ENCODE measurements at regions not wholly inside any gene's neighbourhood (a gene's known extent, or its start where the extent isn't known, plus 50 kb on each side); places are given as distances from the start of the nearest gene placed in this dataset.
"Not testable (repeated sequence)": the region's sequence is repeated elsewhere in the genome, so short reads cannot be mapped to it uniquely, and the experiment has no call there.

GRCh38 chrX:74251006-74251930 lies 52.7 kb upstream of the ZCCHC13 start:
- DNase-seq: no peak

DNA sequence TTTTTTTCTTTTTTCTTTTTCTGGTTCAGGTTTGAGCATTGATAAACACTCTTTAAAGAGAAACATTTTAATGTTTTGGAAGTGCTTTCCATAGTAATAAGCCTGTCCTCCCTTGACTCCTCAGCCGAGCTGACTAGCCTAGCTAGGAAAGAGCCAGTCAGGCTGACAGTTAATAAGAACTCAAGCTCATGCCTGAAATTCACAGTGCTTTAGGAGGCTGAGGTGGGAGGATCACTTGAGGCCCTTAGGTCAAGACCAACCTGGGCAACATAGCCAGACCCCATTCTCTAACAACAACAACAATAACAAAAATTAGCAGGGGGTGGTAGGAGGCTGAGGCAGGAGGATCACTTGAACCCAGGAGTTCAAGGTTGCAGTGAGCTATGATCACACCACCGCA lies 53.4 kb upstream of the ZCCHC13 start:
- DNase-seq: no peak

DNA sequence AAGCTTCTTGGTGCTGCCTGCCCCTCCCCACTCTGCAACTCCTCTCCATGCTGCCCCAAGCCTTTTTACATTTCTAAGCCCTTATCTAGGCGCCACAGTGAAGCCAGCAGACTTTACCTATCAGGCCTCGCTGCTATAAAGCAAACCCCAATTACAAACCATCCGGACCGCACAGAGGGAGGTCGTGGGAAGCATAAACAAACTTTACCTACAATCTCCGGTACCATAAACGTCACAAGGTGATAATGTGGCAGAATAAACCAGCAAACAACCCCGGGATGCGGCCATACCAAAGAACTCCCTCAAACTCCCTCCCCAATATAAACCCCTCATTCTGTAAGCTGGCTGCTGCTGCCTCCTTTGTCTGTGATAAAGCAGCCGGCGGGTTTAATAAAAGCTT lies 54.0 kb upstream of the ZCCHC13 start:
- DNase-seq: no peak

DNA sequence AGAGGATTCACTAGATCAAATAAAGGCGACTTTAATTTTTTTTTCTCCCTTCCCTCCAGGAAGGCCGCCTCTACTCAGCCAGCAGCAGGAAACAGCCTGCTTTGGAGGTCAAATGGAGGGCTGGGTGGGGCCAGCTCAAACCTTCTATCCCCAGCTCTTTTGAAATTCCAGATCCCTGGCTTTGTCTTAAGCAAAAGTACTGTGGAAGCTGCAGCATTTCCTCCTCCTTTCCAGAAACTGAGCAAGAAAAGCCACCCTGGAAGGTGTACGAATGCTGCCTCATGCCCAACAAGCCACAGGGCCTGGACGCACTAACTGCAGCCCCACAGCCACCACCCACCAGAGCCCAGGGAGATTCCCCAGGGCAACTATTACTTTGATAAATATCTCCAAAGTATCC lies 55.1 kb upstream of the ZCCHC13 start:
- DNase-seq: no peak

- DNase-seq: no peak
These were observed 57.5 kb upstream of the ZCCHC13 start for GRCh38 chrX:74246524-74246923.

DNA sequence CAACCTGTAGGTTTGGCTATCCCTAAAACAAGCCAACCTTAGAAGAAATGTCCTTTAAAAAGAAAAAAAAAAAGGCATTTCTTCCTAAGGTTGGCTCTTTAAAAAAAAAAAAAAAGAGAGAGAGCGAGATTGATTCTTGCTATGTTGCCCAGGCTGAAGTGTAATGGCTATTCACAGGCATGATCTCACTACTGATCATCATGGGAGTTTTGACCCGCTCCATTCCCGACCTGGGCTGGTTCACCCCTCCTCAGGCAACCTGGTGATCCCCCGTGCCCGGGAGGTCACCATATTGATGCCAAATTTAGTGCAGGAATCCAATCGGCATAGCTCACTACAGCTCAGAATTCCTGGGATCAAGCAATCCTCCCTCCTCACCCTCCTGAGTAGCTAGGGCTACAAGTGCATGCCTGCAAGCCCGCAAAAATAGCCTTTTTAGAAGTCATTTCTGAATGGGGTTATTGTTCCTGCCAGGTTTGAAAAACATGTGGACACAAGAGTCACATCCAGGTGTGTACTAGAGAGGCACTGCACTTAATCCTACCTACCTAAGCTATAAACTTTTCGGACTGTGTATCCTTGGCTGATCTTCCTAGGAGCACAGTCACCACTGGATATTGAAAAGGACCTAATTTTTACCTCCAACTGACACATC lies 61.4 kb upstream of the ZCCHC13 start:
- DNase-seq: no peak

DNA sequence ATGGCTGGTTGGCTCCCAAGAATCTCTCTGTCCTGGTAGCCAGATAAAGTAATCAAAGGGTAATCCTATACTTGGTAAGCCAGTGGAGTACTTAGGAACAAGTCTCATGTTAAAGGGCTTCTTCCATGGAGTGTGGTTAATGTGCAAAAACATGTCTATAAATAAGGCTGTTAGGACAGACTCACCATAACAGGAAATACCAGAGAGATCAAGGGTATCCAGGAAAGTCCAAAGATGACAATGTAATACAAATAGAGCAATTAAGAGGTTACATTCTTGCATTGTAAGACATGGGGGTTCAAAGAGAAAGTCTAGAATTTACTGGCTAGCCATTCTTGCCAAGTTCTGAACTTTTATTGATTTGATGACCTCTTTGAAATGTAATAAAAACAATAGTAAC lies 61.9 kb upstream of the ZCCHC13 start:
- DNase-seq: no peak

DNA sequence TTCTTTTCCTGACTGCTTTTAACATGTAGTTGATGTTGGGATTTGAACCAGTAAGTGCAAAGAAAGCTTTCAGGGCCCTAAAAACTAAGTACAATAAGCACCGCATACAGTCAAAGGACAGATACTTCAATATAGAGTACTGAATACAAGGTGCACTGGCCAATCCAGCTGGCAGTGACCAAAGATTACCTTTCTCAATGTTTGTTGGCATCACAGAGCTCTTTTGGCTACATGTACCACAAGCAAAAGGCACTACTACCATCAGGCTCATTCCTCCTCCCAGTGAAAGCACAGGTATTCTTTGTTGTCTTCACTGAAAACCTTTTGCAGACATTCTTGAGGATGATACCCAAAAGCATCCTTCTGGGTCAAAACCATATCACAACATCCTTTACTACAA lies 65.2 kb upstream of the ZCCHC13 start:
- DNase-seq: no peak

DNA sequence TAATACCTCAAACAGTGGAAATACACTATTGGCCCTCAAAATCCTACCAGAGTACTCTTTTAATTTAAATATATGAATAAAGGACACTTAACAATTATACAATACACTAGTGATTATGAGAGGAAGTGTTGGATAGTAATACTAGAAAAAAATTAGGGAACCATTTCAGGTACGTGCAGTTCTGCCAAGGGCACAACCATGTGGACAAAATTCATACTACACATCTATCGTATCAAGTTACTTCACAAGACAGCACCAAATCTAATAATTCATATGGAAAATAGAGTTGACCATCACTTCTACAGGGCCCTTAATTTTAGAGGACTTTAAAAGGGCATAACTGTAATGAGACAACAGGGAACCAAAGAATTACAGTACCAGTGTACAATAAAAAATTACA lies 69.2 kb upstream of the ZCCHC13 start:
- DNase-seq: no peak

DNA sequence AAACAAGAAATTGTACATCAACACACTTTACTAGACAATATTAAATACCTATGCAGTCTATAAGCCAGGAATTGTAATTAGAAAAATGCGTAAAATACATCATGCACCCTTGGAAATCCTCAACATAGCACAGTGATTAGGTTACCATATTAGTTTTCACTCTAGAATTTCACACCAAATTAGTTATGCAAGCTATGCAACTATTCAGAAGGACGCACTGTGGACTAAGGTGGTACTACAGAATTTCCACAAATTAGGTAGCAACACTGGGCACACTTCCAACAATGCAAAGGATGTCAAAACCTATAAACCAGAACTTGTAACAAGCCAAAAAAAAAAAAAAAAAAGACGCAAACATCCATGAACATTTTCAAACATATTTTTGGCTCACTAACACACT lies 71.1 kb upstream of the ZCCHC13 start:
- no peak for DNase-seq

- DNase-seq: no peak
These were observed 72.4 kb upstream of the ZCCHC13 start for GRCh38 chrX:74231625-74232024.

GRCh38 chrX:74230094-74230493 lies 73.9 kb upstream of the ZCCHC13 start:
- no peak for DNase-seq

DNA sequence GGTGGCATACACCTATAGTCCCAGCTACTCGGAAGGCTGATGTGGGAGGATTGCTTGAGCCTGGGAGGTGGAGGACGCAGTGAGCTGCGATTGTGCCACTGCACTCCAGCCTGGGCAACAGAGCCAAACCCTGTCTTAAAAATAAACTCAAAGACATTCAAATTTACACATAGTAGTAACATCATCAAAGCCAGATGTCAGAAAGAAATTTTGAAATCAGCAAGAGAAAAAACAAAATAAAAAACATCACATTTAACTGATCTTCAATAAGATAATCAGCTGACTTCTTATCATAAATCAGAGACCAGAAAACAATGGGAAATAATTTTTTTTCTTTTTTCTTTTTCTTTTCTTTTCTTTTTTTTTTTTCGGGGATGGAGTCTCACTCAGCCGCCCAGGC lies 78.9 kb upstream of the ZCCHC13 start:
- no peak for DNase-seq

GRCh38 chrX:74220277-74220676 lies 83.7 kb upstream of the ZCCHC13 start:
- no peak for DNase-seq

DNA sequence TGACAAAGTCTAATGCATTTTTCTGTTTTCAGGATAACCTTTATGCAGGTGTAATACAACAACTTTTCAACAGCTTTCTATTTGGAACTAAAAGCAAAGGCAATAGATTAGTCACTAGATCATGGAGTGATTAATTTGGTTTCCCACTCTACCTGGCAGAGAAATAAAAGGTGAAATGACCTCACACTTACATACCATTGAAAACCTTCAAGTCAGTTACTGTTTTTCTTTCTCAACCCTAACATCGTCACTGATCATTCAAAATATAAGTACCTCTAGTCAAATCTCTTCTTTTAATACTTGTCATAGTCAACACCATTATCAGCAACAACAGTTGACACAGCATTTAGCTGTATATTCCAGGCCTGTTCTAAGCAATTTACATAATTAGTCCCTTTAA lies 85.1 kb upstream of the ZCCHC13 start:
- DNase-seq: no peak

GRCh38 chrX:74216421-74216820 lies 87.6 kb upstream of the ZCCHC13 start:
- DNase-seq: no peak

DNA sequence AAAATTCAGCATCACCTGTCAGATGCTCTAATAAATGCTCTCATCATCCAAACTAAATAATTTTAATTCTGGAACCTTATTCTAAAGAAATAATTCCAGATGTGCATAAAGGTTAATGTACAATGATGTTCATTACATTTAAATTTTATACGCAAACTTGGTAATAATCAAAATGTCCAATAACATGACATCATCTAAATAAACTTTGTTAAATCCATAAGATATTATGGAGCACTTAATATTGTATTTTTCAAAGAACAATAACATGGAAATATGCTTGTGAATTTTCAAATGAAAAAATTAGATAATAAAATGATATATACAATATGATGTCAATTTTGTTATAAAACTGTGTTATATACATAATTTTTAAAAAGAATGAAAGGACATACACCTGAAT lies 92.1 kb upstream of the ZCCHC13 start:
- DNase-seq: no peak

DNA sequence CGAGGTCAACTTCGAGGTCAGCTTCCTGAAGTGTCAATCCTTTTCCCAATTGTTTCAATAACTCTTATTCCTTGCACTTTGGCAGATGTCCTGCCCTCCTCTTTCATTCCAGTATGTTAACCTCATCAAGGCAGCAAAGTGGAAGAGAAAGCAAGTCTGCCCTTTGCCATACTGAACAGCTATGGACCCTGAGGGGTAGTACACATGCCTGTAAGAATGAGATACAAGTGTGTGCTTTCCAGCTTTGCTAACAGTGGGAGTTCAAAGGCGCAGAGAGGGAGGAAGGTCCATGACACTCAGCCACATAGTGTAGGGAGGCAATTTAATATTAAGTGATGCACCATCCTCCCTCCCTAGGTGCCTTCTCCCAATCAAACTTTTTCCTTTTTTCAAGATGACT lies 96.4 kb upstream of the ZCCHC13 start:
- no peak for DNase-seq

- no peak for DNase-seq
These were observed 108.4 kb upstream of the ZCCHC13 start for GRCh38 chrX:74195605-74196004.

DNA sequence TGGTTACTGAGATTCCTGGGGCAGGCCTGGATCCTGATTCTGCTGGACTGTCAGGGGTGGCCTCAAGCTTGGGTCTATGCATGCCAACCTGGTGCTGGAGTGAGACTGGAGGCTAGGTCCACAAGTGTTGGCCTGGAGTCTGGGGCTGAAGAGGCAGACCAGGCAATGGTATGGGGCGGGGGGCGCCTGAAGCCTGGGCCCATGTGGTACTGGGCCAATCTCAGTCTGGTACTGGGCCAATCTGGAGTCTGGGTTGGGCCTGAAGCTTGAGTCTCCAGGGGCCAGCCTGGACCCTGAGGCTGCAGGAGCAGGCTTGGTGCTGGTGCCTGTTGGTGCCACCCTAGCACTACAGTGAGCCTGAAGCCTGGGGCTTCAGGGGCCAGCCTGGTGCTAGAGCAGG lies 108.9 kb upstream of the ZCCHC13 start:
- DNase-seq: no peak

DNA sequence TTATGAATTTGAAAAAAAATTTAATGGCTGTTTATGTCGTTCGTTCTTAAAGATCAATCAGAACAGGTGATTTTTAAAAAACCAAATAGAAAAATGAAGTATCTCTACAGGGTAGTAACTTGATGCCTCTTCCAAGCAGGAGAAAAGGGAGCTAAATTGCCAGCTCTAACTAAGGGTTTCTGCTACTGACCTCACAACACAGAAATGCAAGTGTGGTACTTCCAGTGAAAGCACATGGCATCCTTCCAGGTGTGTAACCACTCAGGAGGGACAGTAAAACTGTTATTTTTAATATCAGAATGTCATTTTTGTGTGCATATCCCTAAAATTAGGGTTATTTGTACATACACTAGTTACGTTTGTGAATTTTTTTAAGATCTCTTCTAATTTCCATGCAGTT lies 116.8 kb upstream of the ZCCHC13 start:
- DNase-seq: no peak

GRCh38 chrX:74183047-74183446 lies 120.9 kb upstream of the ZCCHC13 start:
- DNase-seq: not testable (repeated sequence)

GRCh38 chrX:74181976-74182375 lies 122.0 kb upstream of the ZCCHC13 start:
- not testable (repeated sequence) for DNase-seq

Measured in nucleus accumbens (tissue), 56 donors.